Neural crest cell (in vitro differentiated cells): ENCODE measurements at regions not wholly inside any gene's neighbourhood (a gene's known extent, or its start where the extent isn't known, plus 50 kb on each side); places are given as distances from the start of the nearest gene placed in this dataset.

Experiments used
- DNase-seq: peaks from one replicate; pipeline ENCODE4 v3.0.0; 2021; ENCODE audit warnings: low read depth, mixed read lengths, low spot score
- H3K27ac Mint-ChIP-seq: one replicate; pipeline ENCODE4 v1.8.0; 2021; ENCODE audit warnings: mild to moderate bottlenecking, mixed read lengths; ENCODE audit not compliant: unreplicated experiment
- H3K27me3 Mint-ChIP-seq: 2 replicates; pipeline ENCODE4 v1.8.0; 2021; ENCODE audit warnings: low read depth, mild to moderate bottlenecking, mixed read lengths
- H3K36me3 Mint-ChIP-seq: 2 replicates; pipeline ENCODE4 v1.8.0; 2021; ENCODE audit warnings: low read depth, mild to moderate bottlenecking, mixed read lengths
- H3K4me1 Mint-ChIP-seq: 2 replicates; pipeline ENCODE4 v1.8.0; 2021; ENCODE audit warnings: mixed read lengths
- H3K4me3 Mint-ChIP-seq: one replicate; pipeline ENCODE4 v1.8.0; 2021; ENCODE audit warnings: mild to moderate bottlenecking, mixed read lengths
- H3K9me3 Mint-ChIP-seq: 2 replicates; pipeline ENCODE4 v1.8.0; 2021; ENCODE audit warnings: mixed read lengths
- TF ChIP-seq, protein P1 (sequence below): fragments of 200-600 bp; sonication (generic); conservative IDR thresholded peaks from 2 replicates; pipeline ENCODE4 v1.5.0; 2021; ENCODE audit warnings: antibody characterized with exemption, mild to moderate bottlenecking

GRCh38 chr2:123723706-123724105, 301.4 kb upstream of the CNTNAP5 start:
- Mint-ChIP-seq H3K27ac (no peak overlapping the region), H3K4me1 (peaks cover 6% of the 10 kb centered on the region), H3K4me3 (no peak overlapping the region), H3K36me3 (no peaks in the 10 kb centered on the region), H3K27me3 (no peaks in the 10 kb centered on the region), H3K9me3 (no peaks in the 10 kb centered on the region)
- no peak for DNase-seq
- TF ChIP-seq, protein P1, sequence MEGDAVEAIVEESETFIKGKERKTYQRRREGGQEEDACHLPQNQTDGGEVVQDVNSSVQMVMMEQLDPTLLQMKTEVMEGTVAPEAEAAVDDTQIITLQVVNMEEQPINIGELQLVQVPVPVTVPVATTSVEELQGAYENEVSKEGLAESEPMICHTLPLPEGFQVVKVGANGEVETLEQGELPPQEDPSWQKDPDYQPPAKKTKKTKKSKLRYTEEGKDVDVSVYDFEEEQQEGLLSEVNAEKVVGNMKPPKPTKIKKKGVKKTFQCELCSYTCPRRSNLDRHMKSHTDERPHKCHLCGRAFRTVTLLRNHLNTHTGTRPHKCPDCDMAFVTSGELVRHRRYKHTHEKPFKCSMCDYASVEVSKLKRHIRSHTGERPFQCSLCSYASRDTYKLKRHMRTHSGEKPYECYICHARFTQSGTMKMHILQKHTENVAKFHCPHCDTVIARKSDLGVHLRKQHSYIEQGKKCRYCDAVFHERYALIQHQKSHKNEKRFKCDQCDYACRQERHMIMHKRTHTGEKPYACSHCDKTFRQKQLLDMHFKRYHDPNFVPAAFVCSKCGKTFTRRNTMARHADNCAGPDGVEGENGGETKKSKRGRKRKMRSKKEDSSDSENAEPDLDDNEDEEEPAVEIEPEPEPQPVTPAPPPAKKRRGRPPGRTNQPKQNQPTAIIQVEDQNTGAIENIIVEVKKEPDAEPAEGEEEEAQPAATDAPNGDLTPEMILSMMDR = no peak

DNA sequence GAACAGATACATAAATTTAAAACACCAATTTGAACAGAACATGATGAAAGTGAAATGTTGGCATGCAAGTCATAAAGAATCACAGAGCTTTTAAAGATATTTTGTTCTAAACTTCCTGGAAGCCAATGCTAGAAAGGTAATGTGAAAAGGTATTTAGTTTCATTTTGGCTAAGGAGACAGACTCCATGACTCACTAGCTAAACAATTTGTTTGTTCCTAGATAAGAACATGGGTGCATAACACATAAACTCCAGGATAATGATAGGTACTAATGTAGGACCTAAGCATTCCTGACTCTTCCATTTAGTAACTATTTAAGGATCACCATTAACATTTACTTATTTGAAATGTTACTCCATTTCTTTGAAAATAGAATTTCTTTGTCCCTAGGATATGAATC, 292.5 kb upstream of the CNTNAP5 start:
- no peaks in the 10 kb centered on the region for H3K9me3 Mint-ChIP-seq
- no peaks in the 10 kb centered on the region for H3K4me1 Mint-ChIP-seq
- TF ChIP-seq, protein P1 = no peak
- no peaks in the 10 kb centered on the region for H3K27me3 Mint-ChIP-seq
- no peak for DNase-seq
- no peak overlapping the region for H3K27ac Mint-ChIP-seq
- no peak overlapping the region for H3K4me3 Mint-ChIP-seq
- H3K36me3 Mint-ChIP-seq = no peaks in the 10 kb centered on the region

DNA sequence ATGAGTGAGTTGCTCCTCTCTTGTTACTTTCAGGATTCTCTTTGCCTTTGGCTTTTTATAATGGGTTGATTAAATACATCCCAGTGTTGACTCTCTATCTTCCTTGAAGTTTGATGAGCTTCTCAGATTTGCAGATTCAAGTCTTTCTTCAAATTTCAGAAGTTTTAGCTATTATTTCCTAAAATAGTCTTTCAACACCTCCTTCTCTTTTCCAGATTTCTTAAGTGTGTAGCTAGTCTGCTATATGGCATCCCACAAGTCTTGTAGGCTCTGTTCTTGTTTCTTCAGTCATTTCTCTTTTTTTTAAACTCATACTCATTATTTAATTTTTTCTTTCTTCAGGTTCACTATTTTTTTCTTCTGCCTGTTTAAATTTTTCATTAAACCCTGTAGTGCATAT, 287.7 kb upstream of the CNTNAP5 start:
- no peak for DNase-seq
- Mint-ChIP-seq H3K4me1 (no peaks in the 10 kb centered on the region), H3K36me3 (no peaks in the 10 kb centered on the region), H3K4me3 (no peak overlapping the region), H3K27me3 (no peaks in the 10 kb centered on the region), H3K27ac (peak overlapping the region; percentile 38), H3K9me3 (no peaks in the 10 kb centered on the region)
- TF ChIP-seq, protein P1 = no peak

- no peaks in the 10 kb centered on the region for H3K9me3 Mint-ChIP-seq
- TF ChIP-seq, protein P1 = no peak
- H3K27ac Mint-ChIP-seq = no peak overlapping the region
Measured at GRCh38 chr2:123738643-123739042, 286.4 kb upstream of the CNTNAP5 start.

GRCh38 chr2:123746006-123746405, 279.1 kb upstream of the CNTNAP5 start:
- no peaks in the 10 kb centered on the region for H3K9me3 Mint-ChIP-seq
- no peaks in the 10 kb centered on the region for H3K4me1 Mint-ChIP-seq
- no peaks in the 10 kb centered on the region for H3K27me3 Mint-ChIP-seq
- TF ChIP-seq, protein P1 = no peak
- H3K27ac Mint-ChIP-seq = no peak overlapping the region
- DNase-seq = no peak
- H3K4me3 Mint-ChIP-seq = no peak overlapping the region
- no peaks in the 10 kb centered on the region for H3K36me3 Mint-ChIP-seq

More at GRCh38 chr2:123738643-123739042, 286.4 kb upstream of the CNTNAP5 start:
- no peaks in the 10 kb centered on the region for H3K36me3 Mint-ChIP-seq
- no peaks in the 10 kb centered on the region for H3K4me1 Mint-ChIP-seq
- no peaks in the 10 kb centered on the region for H3K27me3 Mint-ChIP-seq
- DNase-seq = no peak
- H3K4me3 Mint-ChIP-seq = no peak overlapping the region

DNA sequence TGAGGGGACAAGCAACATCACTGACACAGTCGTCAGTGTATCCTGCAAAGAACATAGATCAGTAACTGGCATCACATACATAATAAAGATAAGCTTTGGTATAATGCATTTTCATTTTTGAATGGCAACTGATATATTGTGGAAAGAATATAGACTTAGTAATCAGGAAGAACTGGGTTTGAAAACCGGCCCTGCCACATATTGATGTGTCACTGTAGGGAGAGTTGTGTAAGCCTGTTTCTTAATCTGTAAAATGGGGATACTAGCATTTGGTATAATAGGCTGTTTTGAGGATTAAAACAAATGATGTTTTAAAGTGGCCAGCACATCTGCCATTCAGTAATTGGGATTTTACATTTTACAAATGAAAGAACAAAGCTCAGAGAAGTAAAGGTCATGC, 277.8 kb upstream of the CNTNAP5 start:
- Mint-ChIP-seq H3K27me3 (no peaks in the 10 kb centered on the region), H3K27ac (no peak overlapping the region), H3K36me3 (no peaks in the 10 kb centered on the region), H3K4me3 (no peak overlapping the region), H3K9me3 (no peaks in the 10 kb centered on the region), H3K4me1 (no peaks in the 10 kb centered on the region)
- TF ChIP-seq, protein P1 = no peak
- no peak for DNase-seq
